Activated naive CD4-positive, alpha-beta T cell treated with anti-CD3 and anti-CD28 coated beads for 36 hours (primary cell): ENCODE measurements at regions not wholly inside any gene's neighbourhood (a gene's known extent, or its start where the extent isn't known, plus 50 kb on each side); places are given as distances from the start of the nearest gene placed in this dataset.

Source experiments
- CTCF ChIA-PET: fragments of 350-600 bp; sonication (Branson Sonifier 250); formaldehyde crosslinking; loops from one replicate; lab custom pipeline; 2021; ENCODE audit warnings: antibody characterized with exemption; lab: Charles Lee
- DNase-seq: peaks from one replicate; pipeline ENCODE4 v3.0.0-alpha.2; 2020
- H3K27ac Mint-ChIP-seq: one replicate; pipeline ENCODE4 v1.8.0; 2021; ENCODE audit warnings: mild to moderate bottlenecking, mixed read lengths
- H3K27me3 Mint-ChIP-seq: one replicate; pipeline ENCODE4 v1.8.0; 2021; ENCODE audit warnings: low read depth, mixed read lengths
- H3K36me3 Mint-ChIP-seq: one replicate; pipeline ENCODE4 v1.8.0; 2021; ENCODE audit warnings: low read depth, mixed read lengths
- H3K4me1 Mint-ChIP-seq: one replicate; pipeline ENCODE4 v1.8.0; 2021; ENCODE audit warnings: low read depth, mixed read lengths
- H3K4me3 Mint-ChIP-seq: one replicate; pipeline ENCODE4 v1.8.0; 2021; ENCODE audit warnings: mild to moderate bottlenecking, moderate library complexity, mixed read lengths
- H3K9me3 Mint-ChIP-seq: one replicate; pipeline ENCODE4 v1.8.0; 2021; ENCODE audit warnings: mixed read lengths
- intact Hi-C: fragments of 100-400 bp; cut with micrococcal nuclease; formaldehyde crosslinking; loops from one replicate; pipeline ENCODE4 v1.15.1; 2023

GRCh38 chr15:70194266-70194665 is 96.5 kb upstream of the TLE3 start:
- CTCF ChIA-PET = no interaction called here
- Mint-ChIP-seq H3K4me3 (no peak overlapping the region), H3K27me3 (no peaks in the 10 kb centered on the region), H3K9me3 (no peaks in the 10 kb centered on the region), H3K27ac (no peak overlapping the region), H3K4me1 (no peaks in the 10 kb centered on the region), H3K36me3 (no peaks in the 10 kb centered on the region)
- intact Hi-C loops = no loop called here
- DNase-seq = no peak

- intact Hi-C loops = no loop called here
- H3K27me3 Mint-ChIP-seq = no peaks in the 10 kb centered on the region
- CTCF ChIA-PET = interaction anchor here (1.2 kb wide), 1 partner anchor 66 kb away, joined by 4 read pairs; no protein-coding TSS in a partner anchor
- H3K4me3 Mint-ChIP-seq = no peak overlapping the region
- no peaks in the 10 kb centered on the region for H3K36me3 Mint-ChIP-seq
- H3K27ac Mint-ChIP-seq = no peak overlapping the region
- H3K4me1 Mint-ChIP-seq = no peaks in the 10 kb centered on the region
- H3K9me3 Mint-ChIP-seq = no peaks in the 10 kb centered on the region
- no peak for DNase-seq
These were observed 96.0 kb upstream of the TLE3 start for GRCh38 chr15:70193734-70194133.

GRCh38 chr15:70192490-70192889 is 94.8 kb upstream of the TLE3 start:
- H3K4me3 Mint-ChIP-seq = no peak overlapping the region
- CTCF ChIA-PET = interaction anchor here (1.2 kb wide), 1 partner anchor 67 kb away, joined by 4 read pairs; no protein-coding TSS in a partner anchor
- H3K9me3 Mint-ChIP-seq = no peaks in the 10 kb centered on the region
- no peaks in the 10 kb centered on the region for H3K4me1 Mint-ChIP-seq
- no peaks in the 10 kb centered on the region for H3K36me3 Mint-ChIP-seq
- no peak overlapping the region for H3K27ac Mint-ChIP-seq
- H3K27me3 Mint-ChIP-seq = no peaks in the 10 kb centered on the region
- intact Hi-C loops = no loop called here
- DNase-seq = no peak

GRCh38 chr15:70192041-70192440 is 94.3 kb upstream of the TLE3 start:
- Mint-ChIP-seq H3K4me1 (no peaks in the 10 kb centered on the region), H3K9me3 (no peaks in the 10 kb centered on the region), H3K27me3 (no peaks in the 10 kb centered on the region), H3K27ac (no peak overlapping the region), H3K36me3 (no peaks in the 10 kb centered on the region), H3K4me3 (no peak overlapping the region)
- DNase-seq = no peak
- intact Hi-C loops = no loop called here
- CTCF ChIA-PET = interaction anchor here (1.1 kb wide), 1 partner anchor 67 kb away, joined by 3 read pairs; no protein-coding TSS in a partner anchor

- Mint-ChIP-seq H3K27me3 (no peaks in the 10 kb centered on the region), H3K4me3 (no peak overlapping the region), H3K27ac (no peak overlapping the region), H3K4me1 (no peaks in the 10 kb centered on the region), H3K36me3 (no peaks in the 10 kb centered on the region), H3K9me3 (no peaks in the 10 kb centered on the region)
- intact Hi-C loops = no loop called here
- no peak for DNase-seq
- CTCF ChIA-PET = interaction anchor here (1.1 kb wide), 1 partner anchor 68 kb away, joined by 3 read pairs; no protein-coding TSS in a partner anchor
These were observed 93.2 kb upstream of the TLE3 start for GRCh38 chr15:70190965-70191364.

GRCh38 chr15:70189826-70190695 is 92.3 kb upstream of the TLE3 start:
- Mint-ChIP-seq H3K27ac (no peak overlapping the region), H3K9me3 (no peaks in the 10 kb centered on the region), H3K27me3 (no peaks in the 10 kb centered on the region), H3K4me1 (no peaks in the 10 kb centered on the region), H3K36me3 (no peaks in the 10 kb centered on the region), H3K4me3 (no peak overlapping the region)
- CTCF ChIA-PET = no interaction called here
- intact Hi-C loops = no loop called here
- no peak for DNase-seq

- Mint-ChIP-seq H3K9me3 (no peaks in the 10 kb centered on the region), H3K4me1 (no peaks in the 10 kb centered on the region)
These were observed 90.6 kb upstream of the TLE3 start for GRCh38 chr15:70188286-70188685.

GRCh38 chr15:70187331-70187730 is 89.6 kb upstream of the TLE3 start:
- Mint-ChIP-seq H3K27ac (no peak overlapping the region), H3K9me3 (no peaks in the 10 kb centered on the region), H3K27me3 (no peaks in the 10 kb centered on the region), H3K36me3 (no peaks in the 10 kb centered on the region), H3K4me3 (no peak overlapping the region), H3K4me1 (no peaks in the 10 kb centered on the region)
- DNase-seq = no peak
- intact Hi-C loops = no loop called here
- CTCF ChIA-PET = interaction anchor here (0.6 kb wide), 1 partner anchor 189 kb away, joined by 3 read pairs; no protein-coding TSS in a partner anchor

More at GRCh38 chr15:70188286-70188685, 90.6 kb upstream of the TLE3 start:
- H3K27me3 Mint-ChIP-seq = no peaks in the 10 kb centered on the region
- no peak overlapping the region for H3K27ac Mint-ChIP-seq
- intact Hi-C loops = no loop called here
- DNase-seq = no peak
- CTCF ChIA-PET = no interaction called here
- H3K4me3 Mint-ChIP-seq = no peak overlapping the region
- H3K36me3 Mint-ChIP-seq = no peaks in the 10 kb centered on the region

- Mint-ChIP-seq H3K9me3 (no peaks in the 10 kb centered on the region), H3K36me3 (no peaks in the 10 kb centered on the region), H3K4me1 (peaks cover 3% of the 10 kb centered on the region), H3K27ac (no peak overlapping the region), H3K27me3 (no peaks in the 10 kb centered on the region), H3K4me3 (no peak overlapping the region)
- DNase-seq = no peak
- intact Hi-C loops = no loop called here
- CTCF ChIA-PET = no interaction called here
These were observed 88.4 kb upstream of the TLE3 start for GRCh38 chr15:70186152-70186551.

GRCh38 chr15:70185251-70185711 is 87.6 kb upstream of the TLE3 start:
- H3K4me3 Mint-ChIP-seq = no peak overlapping the region
- peaks cover 3% of the 10 kb centered on the region for H3K4me1 Mint-ChIP-seq
- DNase-seq = no peak
- intact Hi-C loops = no loop called here
- H3K27me3 Mint-ChIP-seq = no peaks in the 10 kb centered on the region
- no peaks in the 10 kb centered on the region for H3K9me3 Mint-ChIP-seq
- CTCF ChIA-PET = no interaction called here
- no peak overlapping the region for H3K27ac Mint-ChIP-seq
- no peaks in the 10 kb centered on the region for H3K36me3 Mint-ChIP-seq

- peaks cover 3% of the 10 kb centered on the region for H3K4me1 Mint-ChIP-seq
- no peaks in the 10 kb centered on the region for H3K36me3 Mint-ChIP-seq
- H3K27ac Mint-ChIP-seq = no peak overlapping the region
- H3K4me3 Mint-ChIP-seq = no peak overlapping the region
- CTCF ChIA-PET = interaction anchor here (0.6 kb wide), 2 partner anchors 135 to 325 kb away, joined by 3 read pairs; no protein-coding TSS in a partner anchor
- no peaks in the 10 kb centered on the region for H3K27me3 Mint-ChIP-seq
- intact Hi-C loops = no loop called here
- DNase-seq = no peak
- no peaks in the 10 kb centered on the region for H3K9me3 Mint-ChIP-seq
These were observed 85.4 kb upstream of the TLE3 start for GRCh38 chr15:70182858-70183695.

GRCh38 chr15:70181626-70182255 is 84.0 kb upstream of the TLE3 start:
- no peak for DNase-seq
- intact Hi-C loops = no loop called here
- Mint-ChIP-seq H3K27ac (no peak overlapping the region), H3K4me1 (peaks cover 3% of the 10 kb centered on the region), H3K9me3 (no peaks in the 10 kb centered on the region), H3K27me3 (no peaks in the 10 kb centered on the region), H3K4me3 (no peak overlapping the region), H3K36me3 (no peaks in the 10 kb centered on the region)
- CTCF ChIA-PET = no interaction called here
